K562 (cell line): ENCODE measurements at regions not wholly inside any gene's neighbourhood (a gene's known extent, or its start where the extent isn't known, plus 50 kb on each side); places are given as distances from the start of the nearest gene placed in this dataset.
A peak's percentile ranks its signal among the peaks of the same experiment; 100 is the strongest.

Experiments
- ATAC-seq: fragments of 200-7000 bp; cut with Tn5 transposase; 3 replicates; pipeline ENCODE4 v1.9.1; 2020; ENCODE audit warnings: moderate library complexity
- BruUV-seq: library from RNA; stranded (reverse); fragments of 400-500 nt; replicated peaks from 2 replicates; lab custom pipeline; 2021; lab: Mats Ljungman, UMichigan
- CTCF ChIA-PET: fragments of 300-600 bp; formaldehyde crosslinking; extraction: SDS; loops from one replicate; lab custom pipeline; 2021; ENCODE audit warnings: low intra/inter-chr PET ratio; lab: Yijun Ruan, JAX
- POLR2A ChIA-PET: fragments of 300-600, 350-650 bp; sonication (Branson Sonifier 250); formaldehyde crosslinking; extraction: SDS; loops from one replicate; lab custom pipeline; 2021; ENCODE audit warnings: antibody characterized with exemption, inconsistent platforms; lab: Yijun Ruan, JAX
- DNase-seq, 4 experiments: peaks; one replicate each; pipeline versions ENCODE4 v3.0.0 to v3.0.0-alpha.2; 2011 to 2018; ENCODE audit warnings: low spot score in 3 of 4, mixed read lengths in 3 of 4; ENCODE audit errors: extremely low read depth in 1 of 4
- FAIRE-seq: peaks from 2 replicates; lab custom pipeline; 2011; peaks lifted over from hg19 to GRCh38; lab: Jason Lieb, UNC
- H2AFZ ChIP-seq: 2 replicates; pipeline ENCODE4 v1.6.0; 2011; ENCODE audit warnings: low read depth, low read length, control low read depth, inconsistent platforms
- H3K27ac ChIP-seq: fragments of 200-600 bp; 3 replicates; pipeline ENCODE4 v1.8.0; 2011; ENCODE audit warnings: low read depth, mild to moderate bottlenecking, control low read depth, inconsistent platforms, low read length, moderate library complexity, mixed read lengths; ENCODE audit errors: extremely low read depth
- H3K27me3 ChIP-seq, 2 experiments: fragments of 300-600 bp in 1 of 2; 2 replicates in 1 of 2; 3 replicates in 1 of 2; pipeline versions ENCODE4 v1.6.0 to v1.8.0; 2011; ENCODE audit warnings: inconsistent platforms in 2 of 2, low read length in 2 of 2, mild to moderate bottlenecking in 1 of 2, mixed read lengths in 1 of 2, moderate library complexity in 1 of 2; ENCODE audit not compliant: control insufficient read depth in 2 of 2, insufficient read depth in 2 of 2
- H3K36me3 ChIP-seq: fragments of 300-600 bp; 3 replicates; pipeline ENCODE4 v1.8.0; 2011; ENCODE audit warnings: mild to moderate bottlenecking, low read length, inconsistent platforms; ENCODE audit not compliant: control insufficient read depth, insufficient read depth
- H3K4me1 ChIP-seq, 2 experiments: fragments of 200-600 bp in 1 of 2; replicated peaks in 1 of 2; 2 replicates in 1 of 2; 3 replicates in 1 of 2; pipeline versions ENCODE4 v1.5.1 to v1.8.0; 2011; ENCODE audit warnings: inconsistent platforms in 2 of 2, low read length in 2 of 2, mild to moderate bottlenecking in 1 of 2, mixed read lengths in 1 of 2, moderate library complexity in 1 of 2; ENCODE audit not compliant: control insufficient read depth in 2 of 2, insufficient read depth in 2 of 2
- H3K4me2 ChIP-seq: 2 replicates; pipeline ENCODE4 v1.6.1; 2011; ENCODE audit warnings: low read length, control low read depth, inconsistent platforms, mixed read lengths; ENCODE audit not compliant: insufficient read depth
- H3K4me3 ChIP-seq: fragments of 200-600 bp; sonication (generic), shearing (Covaris generic); 2 replicates; pipeline ENCODE4 v1.5.1; 2016; ENCODE audit warnings: control low read depth, inconsistent platforms
- H3K79me2 ChIP-seq: fragments of 200-600 bp; 3 replicates; pipeline ENCODE4 v1.8.0; 2011; ENCODE audit warnings: low read length, inconsistent platforms; ENCODE audit not compliant: control insufficient read depth, insufficient read depth
- H3K9ac ChIP-seq, 2 experiments: 2 replicates each; pipeline versions ENCODE4 v1.6.0 to v1.6.1; 2011; ENCODE audit warnings: low read depth in 2 of 2, low read length in 2 of 2, control low read depth in 1 of 2, inconsistent platforms in 1 of 2, mild to moderate bottlenecking in 1 of 2, mixed read lengths in 1 of 2; ENCODE audit not compliant: insufficient read depth in 1 of 2
- H3K9me1 ChIP-seq: one replicate; pipeline ENCODE4 v1.6.0; 2011; ENCODE audit warnings: inconsistent platforms, mild to moderate bottlenecking, low read length, moderate library complexity; ENCODE audit not compliant: control insufficient read depth, insufficient read depth
- H3K9me3 ChIP-seq: replicated peaks from 2 replicates; pipeline ENCODE4 v1.5.1; 2011; ENCODE audit warnings: low read depth, low read length, inconsistent platforms; ENCODE audit not compliant: control insufficient read depth, insufficient read depth
- H4K20me1 ChIP-seq: replicated peaks from 2 replicates; pipeline ENCODE4 v1.6.1; 2011; ENCODE audit warnings: low read length, inconsistent platforms, mixed read lengths; ENCODE audit not compliant: control insufficient read depth, insufficient read depth
- CBFA2T3 ChIP-seq: fragments of 450-650 bp; IDR thresholded peaks from 2 replicates; pipeline ENCODE4 v1.6.1; 2017
- CBX5 ChIP-seq: IDR thresholded peaks from 2 replicates; pipeline ENCODE4 v1.6.1; 2014; ENCODE audit warnings: low read depth, borderline replicate concordance
- CCAR2 ChIP-seq: fragments of 200-400 bp; formaldehyde crosslinking; IDR thresholded peaks from 2 replicates; pipeline ENCODE4 v1.6.1; 2017; ENCODE audit warnings: mild to moderate bottlenecking, low read depth, low read length
- L3MBTL2 ChIP-seq: fragments of 450-650 bp; IDR thresholded peaks from 2 replicates; pipeline ENCODE4 v1.6.1; 2016; ENCODE audit warnings: mild to moderate bottlenecking, moderate library complexity
- MCM5 ChIP-seq: fragments of 450-650 bp; IDR thresholded peaks from 2 replicates; pipeline ENCODE4 v1.6.1; 2016; ENCODE audit warnings: low read depth
- MYC ChIP-seq, 2 experiments: fragments of 250-450 bp in 1 of 2; sonication (Bioruptor Pico) in 1 of 2; IDR thresholded peaks; 2 replicates each; pipeline versions ENCODE4 v1.5.1 to v1.6.1; 2012 to 2021; ENCODE audit warnings: low read depth in 2 of 2, borderline replicate concordance in 1 of 2, improper control_type of control experiment in 1 of 2, low read length in 1 of 2, mild to moderate bottlenecking in 1 of 2, moderate library complexity in 1 of 2
- NR2C1 ChIP-seq, 2 experiments: fragments of 450-650 bp; IDR thresholded peaks; 2 replicates each; pipeline ENCODE4 v1.6.1; 2017; ENCODE audit warnings: mild to moderate bottlenecking in 2 of 2, antibody characterized with exemption in 1 of 2, inconsistent platforms in 1 of 2, missing compliant biosample characterization in 1 of 2, missing genetic modification characterization in 1 of 2
- PCBP2 ChIP-seq: fragments of 200-400 bp; formaldehyde crosslinking; IDR thresholded peaks from 2 replicates; pipeline ENCODE4 v1.6.1; 2018; ENCODE audit warnings: low read length, low read depth, mild to moderate bottlenecking, moderate library complexity; ENCODE audit not compliant: poor library complexity, severe bottlenecking
- RCOR1 ChIP-seq, 2 experiments: IDR thresholded peaks; 2 replicates each; pipeline ENCODE4 v1.6.1; 2012; ENCODE audit warnings: low read depth in 2 of 2, low read length in 2 of 2, borderline replicate concordance in 1 of 2, improper control_type of control experiment in 1 of 2
- SMARCA4 ChIP-seq: fragments of 450-650 bp; IDR thresholded peaks from 2 replicates; pipeline ENCODE4 v1.6.1; 2016
- SNRNP70 ChIP-seq: fragments of 200-400 bp; formaldehyde crosslinking; optimal IDR thresholded peaks from 2 replicates; pipeline ENCODE3; 2017; ENCODE audit warnings: low read depth, low read length
- TAL1 ChIP-seq: fragments of 450-650 bp; IDR thresholded peaks from 2 replicates; pipeline ENCODE4 v1.6.1; 2016; ENCODE audit warnings: mild to moderate bottlenecking
- TCF3 ChIP-seq: sonication (generic); formaldehyde crosslinking; IDR thresholded peaks from 2 replicates; pipeline ENCODE4 v1.4.0; 2020; ENCODE audit warnings: mild to moderate bottlenecking, missing genetic modification reagents
- WGBS: fragments of 100-300 bp; shearing (Covaris generic); methylation state at CpG from one replicate; pipeline ENCODE4 v1.1.6; 2016; ENCODE audit warnings: low coverage, mixed read lengths; ENCODE audit not compliant: insufficient coverage; ENCODE audit errors: missing lambda C conversion rate; 5-methylcytosine and 5-hydroxymethylcytosine counted together
- in situ Hi-C: fragments of 300-500 bp; cut with MboI; formaldehyde crosslinking; loops from 4 replicates; pipeline ENCODE4 v1.15.0; 2018; ENCODE audit warnings: inconsistent platforms, mixed read lengths
- intact Hi-C: fragments of 100-400 bp; cut with micrococcal nuclease; formaldehyde crosslinking; loops from 2 replicates; pipeline ENCODE4 v1.14.2; 2022

DNA sequence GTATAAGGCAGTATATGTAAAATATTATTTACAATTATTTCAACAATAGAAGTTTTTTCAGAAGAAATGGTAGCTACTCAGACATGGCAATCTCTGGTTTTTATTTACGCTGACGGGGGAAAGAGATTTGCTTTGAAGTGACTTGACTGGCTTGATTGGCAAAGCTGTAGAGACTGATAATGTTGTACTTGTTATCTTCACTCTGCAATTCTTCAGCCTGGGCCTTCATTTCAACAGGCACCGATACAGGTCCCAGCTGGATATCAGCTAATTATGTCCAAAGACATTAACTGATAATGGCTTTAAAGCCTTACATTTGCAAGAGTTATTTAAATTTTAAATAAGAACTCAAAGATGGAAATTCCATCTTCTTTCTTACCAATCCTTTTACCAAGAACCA is 151.4 kb upstream of the HS3ST3A1 start (continued):
- no peak for TF ChIP-seq PCBP2
- TF ChIP-seq RCOR1 (IDR thresholded peaks at IDR 0.05; ENCODE audit: borderline replicate concordance in 1 of 2, low read depth in 2 of 2, low read length in 2 of 2) = peak in 1 of 2 experiments; percentile 61; a peak in 1 of 4 replicates
- TF ChIP-seq TCF3 (CRISPR knock-in tag) = peak; percentile 42; the same call in 1 of the 2 replicates
- TF ChIP-seq TAL1 = peak; percentile 61
- TF ChIP-seq CBFA2T3 = peak; percentile 74

GRCh38 chr17:13753771-13754170 is 152.0 kb upstream of the HS3ST3A1 start:
- Histone ChIP-seq H3K9ac (no peak overlapping the region), H3K79me2 (no peaks in the 10 kb centered on the region), H4K20me1 (no peaks in the 10 kb centered on the region), H3K27me3 (no peaks in the 10 kb centered on the region), H3K9me1 (no peaks in the 10 kb centered on the region), H2AFZ (no peak overlapping the region), H3K4me1 (no peaks in the 10 kb centered on the region; a peak in 1 of 5 replicates), H3K36me3 (no peaks in the 10 kb centered on the region), H3K27ac (no peak overlapping the region), H3K4me3 (no peak overlapping the region), H3K9me3 (no peaks in the 10 kb centered on the region), H3K4me2 (no peak overlapping the region)
- in situ Hi-C loops = no loop called here
- BruUV-seq = no TSS peak
- intact Hi-C loops = no loop called here
- ATAC-seq (no peak), DNase-seq (no peak), FAIRE-seq (no peak)
- ChIA-PET POLR2A (no interaction called here), CTCF (no interaction called here)
- TF ChIP-seq MCM5 (no peak), L3MBTL2 (no peak), SNRNP70 (no peak), CBX5 (no peak), CCAR2 (no peak), MYC (IDR thresholded peaks at IDR 0.05; ENCODE audit: low read depth, low read length) (no peak), MYC (CRISPR knock-in tag; IDR thresholded peaks at IDR 0.05; ENCODE audit: borderline replicate concordance, low read depth) (no peak), SMARCA4 (no peak), NR2C1 (IDR thresholded peaks at IDR 0.05) (no peak), NR2C1 (tag; IDR thresholded peaks at IDR 0.05) (no peak)
- WGBS = 0% methylated on average over 1 of the region's 1 CpG
